Activated naive CD4-positive, alpha-beta T cell treated with anti-CD3 and anti-CD28 coated beads, Interleukin-2, amount 50 U/mL, for 72 hours (primary cell): ENCODE measurements at regions not wholly inside any gene's neighbourhood (a gene's known extent, or its start where the extent isn't known, plus 50 kb on each side); places are given as distances from the start of the nearest gene placed in this dataset.
"Not testable (repeated sequence)": the region's sequence is repeated elsewhere in the genome, so short reads cannot be mapped to it uniquely, and the experiment has no call there.

Experiments used
- ATAC-seq, 2 donors: fragments of 150-1000 bp; cut with Tn5 transposase; 2 replicates each; pipeline ENCODE4 v1.10.0; 2021; ENCODE audit warnings: mild to moderate bottlenecking in 2 of 2, moderate library complexity in 2 of 2
- DNase-seq, 2 donors: peaks; one replicate each; pipeline ENCODE4 v3.0.0; 2021 to 2022; ENCODE audit warnings: low spot score in 2 of 2
- H3K27ac Mint-ChIP-seq, 2 donors: one replicate each; pipeline ENCODE4 v1.8.0; 2022; ENCODE audit warnings: mild to moderate bottlenecking in 2 of 2, mixed read lengths in 2 of 2
- H3K36me3 Mint-ChIP-seq, 2 donors: one replicate each; pipeline ENCODE4 v1.8.0; 2022; ENCODE audit warnings: mixed read lengths in 2 of 2
- H3K9me3 Mint-ChIP-seq, 2 donors: one replicate each; pipeline ENCODE4 v1.8.0; 2022; ENCODE audit warnings: mixed read lengths in 2 of 2

GRCh38 chr2:40016151-40016885 is 237.3 kb upstream of the THUMPD2 start:
- ATAC-seq (no peak), DNase-seq (no peak)
- Mint-ChIP-seq H3K9me3 (peaks cover 17 to 27% of the 10 kb centered on the region in 2 donors), H3K36me3 (peaks cover 21 to 22% of the 10 kb centered on the region in 2 donors), H3K27ac (no peak overlapping the region)

- H3K36me3 Mint-ChIP-seq, result peaks cover 11 to 12% of the 10 kb centered on the region in 2 donors
- not testable (repeated sequence) for H3K27ac Mint-ChIP-seq, ATAC-seq, DNase-seq
- peaks cover 10 to 15% of the 10 kb centered on the region in 2 donors for H3K9me3 Mint-ChIP-seq
Observed at GRCh38 chr2:40013962-40014361, 234.9 kb upstream of the THUMPD2 start.

DNA sequence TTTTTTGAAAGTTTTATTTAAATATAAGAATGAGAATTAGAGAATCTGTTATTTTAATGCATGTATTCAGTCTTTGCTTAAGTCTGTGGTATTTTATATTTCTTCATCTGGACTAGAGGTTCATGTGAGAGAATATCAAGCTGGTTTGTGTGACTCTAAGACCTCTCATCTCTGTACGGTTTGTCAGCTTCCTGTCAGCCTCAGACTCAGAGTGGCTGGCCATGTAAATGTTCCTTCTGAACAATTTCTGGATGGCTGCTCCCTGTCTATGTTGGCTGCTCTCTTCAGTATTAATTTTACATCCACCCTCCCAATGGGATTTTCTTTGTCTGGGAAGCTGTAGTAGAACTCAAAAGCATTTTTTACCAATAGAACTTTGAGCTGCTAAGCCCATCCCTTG is 225.3 kb upstream of the THUMPD2 start:
- Mint-ChIP-seq H3K27ac (no peak overlapping the region), H3K9me3 (peaks cover 0 to 5% of the 10 kb centered on the region in 2 donors), H3K36me3 (peaks cover 0 to 5% of the 10 kb centered on the region in 2 donors)
- ATAC-seq (no peak), DNase-seq (no peak)

- no peak overlapping the region for H3K27ac Mint-ChIP-seq
- ATAC-seq (no peak), DNase-seq (no peak)
- peaks cover 0 to 5% of the 10 kb centered on the region in 2 donors for H3K9me3 Mint-ChIP-seq
- H3K36me3 Mint-ChIP-seq, result peaks cover 0 to 5% of the 10 kb centered on the region in 2 donors
Observed at GRCh38 chr2:40002339-40002738, 223.3 kb upstream of the THUMPD2 start.

GRCh38 chr2:39999864-40000263 is 220.8 kb upstream of the THUMPD2 start:
- H3K36me3 Mint-ChIP-seq, result peaks cover 0 to 5% of the 10 kb centered on the region in 2 donors
- H3K9me3 Mint-ChIP-seq, result no peaks in the 10 kb centered on the region
- ATAC-seq, result no peak
- no peak overlapping the region for H3K27ac Mint-ChIP-seq
- DNase-seq, result no peak

DNA sequence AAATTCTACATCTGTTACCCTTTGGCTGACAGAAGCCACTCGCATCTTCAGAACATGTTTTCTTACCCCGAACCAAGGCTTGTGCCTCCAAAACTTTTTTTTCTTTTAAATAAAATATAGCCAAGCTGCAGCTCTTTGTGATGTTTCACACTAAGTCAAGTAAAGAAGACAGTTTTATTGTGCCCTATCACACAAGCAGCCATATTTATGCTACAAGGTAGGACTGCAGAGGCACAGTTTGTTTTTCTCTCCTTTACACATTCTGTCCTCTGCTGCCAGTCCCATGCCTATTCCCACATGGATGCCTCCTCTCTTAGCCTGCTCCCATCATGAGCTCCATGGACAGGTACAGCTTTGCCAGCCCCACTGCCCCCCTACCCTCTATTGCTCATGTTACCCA is 219.6 kb upstream of the THUMPD2 start:
- Mint-ChIP-seq H3K36me3 (peaks cover 0 to 5% of the 10 kb centered on the region in 2 donors), H3K9me3 (no peaks in the 10 kb centered on the region), H3K27ac (no peak overlapping the region)
- DNase-seq (no peak), ATAC-seq (no peak)

DNA sequence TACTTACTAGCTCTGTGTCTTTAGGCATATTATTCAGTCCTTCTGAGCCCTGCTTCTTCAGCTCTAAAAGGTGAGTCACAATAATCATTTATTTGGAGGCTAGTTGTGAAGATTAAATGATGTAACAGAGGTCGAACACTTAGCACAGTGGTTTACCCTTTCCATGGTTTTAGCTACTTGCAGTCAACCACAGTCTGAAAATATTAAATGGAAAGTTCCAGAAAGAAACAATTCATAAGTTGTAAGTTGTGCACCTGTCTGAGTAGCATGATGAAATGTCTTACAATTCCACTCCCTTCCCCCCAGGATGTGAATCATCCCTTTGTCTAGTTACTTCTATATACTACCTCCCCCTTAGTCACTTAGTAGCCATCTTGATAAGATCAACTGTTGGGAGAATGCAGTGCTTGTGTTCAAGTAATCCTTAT is 217.6 kb upstream of the THUMPD2 start:
- peak in 1 of 2 donors; percentile 4 for DNase-seq
- Mint-ChIP-seq H3K9me3 (no peaks in the 10 kb centered on the region), H3K27ac (peak overlapping the region in 1 of 2 donors; percentile 89), H3K36me3 (peaks cover 0 to 5% of the 10 kb centered on the region in 2 donors)
- ATAC-seq, result peak; percentile 73 to 93

GRCh38 chr2:39995005-39995737 is 216.1 kb upstream of the THUMPD2 start:
- Mint-ChIP-seq H3K27ac (peak overlapping the region in 1 of 2 donors; percentile 16), H3K36me3 (peaks cover 0 to 5% of the 10 kb centered on the region in 2 donors), H3K9me3 (no peaks in the 10 kb centered on the region)
- DNase-seq (no peak), ATAC-seq (peak in 1 of 2 donors; percentile 29)

GRCh38 chr2:39994151-39994550 is 215.1 kb upstream of the THUMPD2 start:
- no peaks in the 10 kb centered on the region for H3K36me3 Mint-ChIP-seq
- DNase-seq (no peak), ATAC-seq (no peak)
- H3K27ac Mint-ChIP-seq, result no peak overlapping the region
- H3K9me3 Mint-ChIP-seq, result no peaks in the 10 kb centered on the region

- ATAC-seq (no peak), DNase-seq (no peak)
- peaks cover 3 to 5% of the 10 kb centered on the region in 2 donors for H3K36me3 Mint-ChIP-seq
- peaks cover 0 to 4% of the 10 kb centered on the region in 2 donors for H3K9me3 Mint-ChIP-seq
- no peak overlapping the region for H3K27ac Mint-ChIP-seq
Observed at GRCh38 chr2:39991298-39991697, 212.2 kb upstream of the THUMPD2 start.

DNA sequence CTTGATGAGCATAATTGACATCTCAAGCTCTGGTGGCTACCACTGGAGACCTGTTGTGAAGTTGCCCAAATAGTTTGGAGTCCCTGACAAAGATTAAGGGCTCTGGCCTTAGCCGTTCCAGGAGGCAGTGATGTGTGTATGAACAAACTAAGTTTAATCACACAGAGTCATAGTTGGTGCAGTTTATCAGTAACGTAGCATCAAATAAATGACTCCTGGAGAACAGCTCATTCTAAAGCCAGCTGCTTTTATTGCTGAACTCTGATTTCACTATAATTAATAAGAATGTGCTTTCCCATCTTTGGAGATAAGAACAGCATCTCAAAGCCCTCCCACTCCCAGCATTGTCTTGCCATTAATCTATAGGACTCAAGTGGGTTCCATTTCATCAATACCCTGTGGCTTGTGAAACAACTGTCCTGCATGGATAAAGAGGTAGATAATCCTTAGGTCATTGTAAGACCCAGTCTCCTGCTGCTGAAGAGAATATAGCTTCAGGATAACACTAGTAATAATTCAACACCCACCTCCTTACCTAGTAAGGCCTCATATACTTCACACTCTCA is 211.4 kb upstream of the THUMPD2 start:
- no peak for ATAC-seq
- DNase-seq, result no peak
- peaks cover 6 to 9% of the 10 kb centered on the region in 2 donors for H3K36me3 Mint-ChIP-seq
- peaks cover 3 to 4% of the 10 kb centered on the region in 2 donors for H3K9me3 Mint-ChIP-seq
- H3K27ac Mint-ChIP-seq, result no peak overlapping the region

DNA sequence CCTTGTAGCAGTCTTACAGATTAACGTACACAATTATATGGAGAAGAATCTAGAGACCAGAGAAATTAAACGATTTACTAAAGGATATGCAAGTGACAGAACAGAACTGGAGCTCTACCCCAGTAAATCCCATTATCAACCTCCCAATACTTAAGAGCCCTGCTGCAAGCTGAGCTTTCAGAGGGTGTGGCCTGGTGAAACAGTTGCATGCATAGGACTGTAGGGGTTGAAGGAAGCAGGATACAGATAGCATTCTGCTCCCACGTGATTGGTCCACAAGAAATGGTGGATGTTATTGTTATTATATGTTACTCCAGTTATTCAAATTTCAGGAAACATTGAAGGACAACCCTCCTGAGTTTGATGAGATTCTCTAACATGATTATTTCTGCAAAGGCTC is 210.8 kb upstream of the THUMPD2 start:
- Mint-ChIP-seq H3K27ac (no peak overlapping the region), H3K36me3 (peaks cover 9 to 11% of the 10 kb centered on the region in 2 donors)
- ATAC-seq, result no peak

DNA sequence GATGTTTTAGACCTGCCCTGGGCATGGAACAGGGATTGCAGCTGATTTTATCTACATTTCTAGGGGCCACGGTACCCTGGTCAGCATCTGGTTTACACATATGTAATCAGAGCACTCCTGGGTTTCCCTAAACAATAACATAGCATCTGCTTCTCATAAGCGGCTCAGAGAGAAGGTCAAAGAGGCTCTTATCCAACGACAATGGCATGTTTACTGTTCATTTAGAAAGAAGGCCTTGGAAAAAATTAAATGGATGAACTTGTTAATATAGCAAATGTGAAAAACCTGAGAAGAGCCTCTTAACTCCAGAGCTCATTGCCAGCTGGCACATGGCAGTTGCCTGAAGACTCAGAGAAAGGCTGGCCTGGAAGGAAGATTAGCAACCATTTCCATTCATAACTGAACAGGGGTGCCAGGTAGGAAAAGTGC is 202.8 kb upstream of the THUMPD2 start:
- no peak overlapping the region for H3K27ac Mint-ChIP-seq
- H3K9me3 Mint-ChIP-seq, result peaks cover 5 to 16% of the 10 kb centered on the region in 2 donors
- no peak for ATAC-seq
- H3K36me3 Mint-ChIP-seq, result peaks cover 8 to 9% of the 10 kb centered on the region in 2 donors
- DNase-seq, result no peak

More for the DNA sequence above, 210.8 kb upstream of the THUMPD2 start:
- peaks cover 3 to 4% of the 10 kb centered on the region in 2 donors for H3K9me3 Mint-ChIP-seq
- no peak for DNase-seq

GRCh38 chr2:39975476-39976020 is 196.5 kb upstream of the THUMPD2 start:
- no peak for DNase-seq

DNA sequence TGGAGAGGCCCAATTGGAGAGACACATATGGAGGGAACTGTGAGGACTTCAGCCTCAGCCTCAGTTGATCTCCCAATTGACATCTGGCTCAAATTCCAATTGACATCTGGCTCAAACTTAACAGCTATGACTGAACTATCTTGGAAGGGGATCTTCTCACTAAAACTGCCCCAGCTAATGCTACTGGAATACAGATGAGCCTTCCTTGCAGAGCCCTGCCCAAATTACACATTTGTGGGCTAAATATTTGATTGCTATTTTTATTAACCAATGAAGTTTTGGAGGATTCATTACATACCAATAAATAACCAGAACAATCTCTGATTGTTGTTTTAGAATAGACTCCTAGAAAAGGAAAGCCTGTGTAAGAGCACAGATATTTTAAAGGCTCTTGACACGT is 189.0 kb upstream of the THUMPD2 start:
- H3K36me3 Mint-ChIP-seq, result peaks cover 0 to 12% of the 10 kb centered on the region in 2 donors
- H3K9me3 Mint-ChIP-seq, result peaks cover 3 to 17% of the 10 kb centered on the region in 2 donors
- no peak for ATAC-seq
- H3K27ac Mint-ChIP-seq, result no peak overlapping the region
- DNase-seq, result no peak

More at GRCh38 chr2:39975476-39976020, 196.5 kb upstream of the THUMPD2 start:
- ATAC-seq, result no peak
- Mint-ChIP-seq H3K9me3 (peaks cover 0 to 11% of the 10 kb centered on the region in 2 donors), H3K27ac (no peak overlapping the region), H3K36me3 (peaks cover 0 to 11% of the 10 kb centered on the region in 2 donors)

DNA sequence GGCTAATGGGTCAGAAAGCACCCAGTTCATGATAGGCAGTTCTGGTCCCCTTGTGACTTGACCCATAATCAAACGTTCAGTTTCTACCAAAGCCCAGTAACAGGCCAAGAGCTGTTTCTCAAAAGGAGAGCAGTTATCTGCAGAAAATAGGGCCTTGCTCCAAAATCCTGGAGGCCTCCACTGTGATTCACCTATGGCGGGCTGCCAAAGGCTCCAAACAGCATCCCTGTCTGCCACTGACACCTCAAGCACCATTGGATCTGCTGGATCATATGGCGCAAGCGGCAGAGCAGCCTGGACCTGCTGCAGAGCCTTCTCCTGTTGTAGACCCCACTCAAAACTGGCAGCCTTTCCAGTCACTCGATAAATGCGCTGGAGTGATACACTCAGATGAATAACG is 181.6 kb upstream of the THUMPD2 start:
- not testable (repeated sequence) for H3K9me3 Mint-ChIP-seq, ATAC-seq, DNase-seq, H3K36me3 Mint-ChIP-seq, H3K27ac Mint-ChIP-seq

GRCh38 chr2:39954346-39954745 is 175.3 kb upstream of the THUMPD2 start:
- Mint-ChIP-seq H3K27ac (peak overlapping the region in 1 of 2 donors; percentile 7), H3K36me3 (peaks cover 0 to 13% of the 10 kb centered on the region in 2 donors), H3K9me3 (no peaks in the 10 kb centered on the region)
- peak; percentile 31 to 74 for ATAC-seq
- no peak for DNase-seq
